Gastroesophageal sphincter (tissue), 3 donors: ENCODE measurements at regions not wholly inside any gene's neighbourhood (a gene's known extent, or its start where the extent isn't known, plus 50 kb on each side); places are given as distances from the start of the nearest gene placed in this dataset.

ENCODE experiments used
- CTCF ChIP-seq, 4 experiments: fragments of 200-600 bp in 2 of 4; fragments of 450-650 bp in 2 of 4; sonication (generic) in 1 of 4; IDR thresholded peaks; one replicate each; pipeline ENCODE4 v1.5.1; 2017 to 2019; ENCODE audit warnings: antibody characterized with exemption in 4 of 4, mild to moderate bottlenecking in 2 of 4, moderate library complexity in 2 of 4
- POLR2A ChIP-seq, 2 donors: fragments of 450-650 bp; IDR thresholded peaks; one replicate each; pipeline ENCODE4 v1.6.1; 2017; ENCODE audit warnings: antibody characterized with exemption in 2 of 2, mild to moderate bottlenecking in 2 of 2, moderate library complexity in 1 of 2
- POLR2AphosphoS5 ChIP-seq: sonication (generic); formaldehyde crosslinking; IDR thresholded peaks from one replicate; pipeline ENCODE4 v1.6.1; 2017; ENCODE audit warnings: antibody characterized with exemption

GRCh38 chr1:62951428-62951827, 167.5 kb downstream of the ATG4C start:
- no peak for TF ChIP-seq CTCF (IDR thresholded peaks at IDR 0.05)
- no peak for TF ChIP-seq POLR2AphosphoS5
- no peak for TF ChIP-seq POLR2A (IDR thresholded peaks at IDR 0.05)
